ENCODE measurements at regions not wholly inside any gene's neighbourhood (a gene's known extent, or its start where the extent isn't known, plus 50 kb on each side); places are given as distances from the start of the nearest gene placed in this dataset.

DNA sequence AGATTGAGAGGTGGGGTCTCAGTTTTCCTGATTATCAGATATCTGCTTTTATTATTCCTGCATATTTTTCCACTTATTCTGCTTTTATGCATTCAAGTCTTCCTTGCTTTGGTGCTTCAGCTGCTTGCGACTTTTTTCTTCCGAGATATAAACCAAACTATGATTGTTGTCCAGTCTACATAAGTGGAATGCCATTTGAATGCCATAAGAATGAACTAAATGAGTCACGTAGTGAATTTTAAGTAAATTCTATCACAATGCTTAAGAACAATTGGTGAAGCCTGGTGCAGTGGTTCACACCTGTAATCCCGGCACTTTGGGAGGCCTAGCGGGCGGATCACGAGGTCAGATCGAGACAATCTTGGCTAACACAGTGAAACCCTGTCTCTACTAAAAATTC, 189.1 kb downstream of the PCDH18 start:
- FAIRE-seq, result no peak
- no peak for DNase-seq (ENCODE audit: low spot score in 2 of 2)

GRCh38 chr4:137333031-137333430, 199.3 kb downstream of the PCDH18 start:
- FAIRE-seq (no peak), DNase-seq (ENCODE audit: low spot score in 2 of 2) (no peak)

DNA sequence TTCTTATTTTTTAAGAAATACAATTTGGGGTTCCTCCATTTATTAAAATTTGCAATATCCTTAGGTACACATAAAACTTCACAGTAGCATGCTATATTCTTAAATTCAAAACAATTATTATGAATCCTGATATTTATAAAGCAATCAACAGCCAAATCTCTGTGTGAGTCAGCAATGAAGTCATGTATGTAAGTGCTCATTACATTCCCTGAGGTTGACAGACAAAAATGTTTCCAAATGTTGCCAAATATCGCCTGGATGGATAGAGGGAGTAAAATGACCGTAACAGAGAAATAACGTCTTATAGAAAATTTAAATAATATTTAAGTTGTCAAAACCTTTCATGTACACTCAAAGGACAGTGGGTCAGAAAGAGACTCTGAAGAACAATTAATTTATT, 220.0 kb downstream of the PCDH18 start:
- no peak for FAIRE-seq
- no peak for DNase-seq (ENCODE audit: low spot score in 2 of 2)

- FAIRE-seq (no peak), DNase-seq (ENCODE audit: low spot score in 2 of 2) (no peak)
These were observed 221.5 kb downstream of the PCDH18 start for GRCh38 chr4:137310593-137311490.

DNA sequence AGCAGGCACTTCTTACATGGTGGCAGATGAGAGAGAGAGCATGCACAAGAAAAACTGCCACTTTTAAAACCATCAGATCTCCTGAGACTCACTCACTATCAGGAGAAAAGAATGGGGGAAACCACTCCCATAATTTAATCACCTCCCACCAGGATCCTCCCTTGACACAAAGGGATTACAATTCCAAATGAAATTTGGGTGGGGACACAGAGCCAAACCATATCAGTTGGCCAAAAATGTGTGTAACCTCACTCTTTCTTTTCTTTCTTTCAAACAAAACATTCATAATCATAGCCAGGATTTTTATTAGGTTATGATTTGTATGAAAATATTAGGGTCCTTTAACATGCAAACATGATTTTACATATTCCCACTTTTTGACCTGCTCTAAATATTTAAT, 222.1 kb downstream of the PCDH18 start:
- FAIRE-seq, result no peak
- DNase-seq (ENCODE audit: low spot score in 2 of 2), result no peak

DNA sequence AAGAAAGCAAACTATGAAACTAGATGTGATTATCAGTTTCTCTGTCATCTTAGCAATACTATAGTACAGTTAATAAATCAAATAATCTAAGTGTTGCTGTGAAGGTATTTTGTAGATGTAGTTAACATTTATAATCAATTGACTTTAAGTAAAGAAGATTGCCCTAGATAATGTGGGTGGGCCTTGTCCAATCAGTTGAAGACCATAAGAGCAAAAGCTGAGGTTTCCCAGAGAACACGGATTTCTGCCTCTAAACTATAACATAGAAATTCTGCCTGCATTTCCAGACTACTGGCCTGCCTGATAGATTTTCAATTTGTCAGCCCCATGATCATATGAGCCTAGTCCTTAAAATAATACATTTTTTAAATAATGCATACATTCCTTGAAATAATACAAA, 222.9 kb downstream of the PCDH18 start:
- DNase-seq (ENCODE audit: low spot score in 2 of 2) (no peak), FAIRE-seq (no peak)

GRCh38 chr4:137307806-137308205, 224.5 kb downstream of the PCDH18 start:
- DNase-seq (ENCODE audit: low spot score in 2 of 2) (no peak), FAIRE-seq (no peak)

- FAIRE-seq (no peak), DNase-seq (ENCODE audit: low spot score in 2 of 2) (no peak)
These were observed 231.5 kb downstream of the PCDH18 start for GRCh38 chr4:137300776-137301175.

- FAIRE-seq, result no peak
- no peak for DNase-seq (ENCODE audit: low spot score in 2 of 2)
These were observed 233.0 kb downstream of the PCDH18 start for GRCh38 chr4:137299281-137299680.

GRCh38 chr4:137293281-137293680, 239.0 kb downstream of the PCDH18 start:
- DNase-seq (ENCODE audit: low spot score in 2 of 2) (no peak), FAIRE-seq (no peak)

DNA sequence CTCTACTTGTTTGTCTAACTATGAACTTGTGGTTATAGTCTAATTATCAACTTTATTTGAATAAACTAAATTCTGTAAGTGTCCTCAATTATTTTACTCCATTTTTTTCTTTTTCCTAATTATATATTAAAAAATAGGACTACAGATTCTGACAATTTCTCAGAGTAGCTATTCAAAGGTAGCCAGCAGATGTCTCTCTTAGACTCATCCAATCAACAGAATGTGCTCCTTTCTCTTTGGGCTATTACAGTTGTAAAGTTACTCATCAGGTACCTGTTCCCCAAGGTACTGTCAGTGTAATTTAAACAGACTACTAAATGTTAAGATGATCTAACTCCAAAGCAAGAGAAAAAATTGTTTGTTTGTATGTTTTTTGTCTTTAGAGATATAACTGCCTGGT, 248.6 kb downstream of the PCDH18 start:
- no peak for DNase-seq (ENCODE audit: low spot score in 2 of 2)
- no peak for FAIRE-seq

- no peak for FAIRE-seq
These were observed 253.9 kb downstream of the PCDH18 start for GRCh38 chr4:137278431-137278830.

DNA sequence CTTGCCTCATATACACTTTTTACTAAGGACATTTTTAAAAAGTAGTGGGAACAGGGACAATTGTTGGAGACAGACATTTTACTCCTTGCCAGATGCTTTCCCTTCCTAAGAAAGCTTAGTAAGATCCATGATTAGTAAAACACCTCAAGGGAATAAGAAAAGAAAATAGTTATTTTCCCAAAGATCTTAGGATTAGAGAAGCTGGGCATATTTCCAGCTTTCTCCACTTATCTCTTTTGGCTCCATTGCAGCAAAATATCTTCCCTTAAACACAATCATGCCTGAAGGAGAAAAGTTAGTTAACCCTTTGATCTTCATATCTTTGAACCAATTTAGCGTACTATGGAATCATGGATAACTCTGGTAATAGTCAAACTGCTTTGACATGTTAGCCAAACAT, 257.9 kb downstream of the PCDH18 start:
- no peak for FAIRE-seq
- no peak for DNase-seq (ENCODE audit: low spot score in 2 of 2)

More at GRCh38 chr4:137278431-137278830, 253.9 kb downstream of the PCDH18 start:
- no peak for DNase-seq (ENCODE audit: low spot score in 2 of 2)

- no peak for DNase-seq (ENCODE audit: low spot score in 2 of 2)
- no peak for FAIRE-seq
These were observed 265.3 kb downstream of the PCDH18 start for GRCh38 chr4:137267024-137267423.

DNA sequence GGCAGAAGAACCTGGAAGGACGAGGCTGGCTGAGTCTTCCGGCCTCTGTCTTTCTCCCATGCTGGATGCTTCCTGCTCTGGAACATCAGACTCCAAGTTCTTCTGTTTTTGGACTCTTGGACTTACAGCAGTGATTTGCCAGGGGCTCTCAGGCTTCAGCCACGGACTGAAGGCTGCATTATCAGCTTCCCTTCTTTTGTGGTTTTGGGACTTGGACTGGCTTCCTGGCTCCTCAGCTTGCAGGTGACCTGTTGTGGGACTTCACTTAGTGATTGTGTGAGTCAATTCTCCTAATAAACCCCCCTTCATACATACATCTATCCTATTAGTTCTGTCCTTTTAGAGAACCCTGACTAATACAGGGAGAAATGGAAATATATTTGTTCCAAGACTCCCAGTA, 265.8 kb downstream of the PCDH18 start:
- DNase-seq (ENCODE audit: low spot score in 2 of 2) (no peak), FAIRE-seq (no peak)

DNA sequence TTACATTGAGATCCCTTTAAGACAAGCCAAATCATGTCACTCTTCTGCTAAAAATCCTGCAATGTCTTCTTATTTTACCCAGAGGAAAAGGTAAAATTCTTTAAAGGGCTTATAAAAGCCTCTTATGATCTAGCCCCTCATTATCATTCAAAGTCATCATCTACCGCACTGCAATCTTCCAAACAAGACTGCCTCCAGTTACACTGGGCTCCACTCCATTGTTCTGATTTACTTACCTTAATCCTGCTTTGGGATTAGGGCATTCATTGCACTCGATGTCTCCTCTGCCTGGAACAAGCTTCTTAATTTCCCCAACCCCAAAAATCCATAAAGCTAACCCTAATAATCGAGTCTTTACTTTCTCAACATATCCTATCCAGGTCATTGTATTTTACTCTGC, 269.1 kb downstream of the PCDH18 start:
- DNase-seq (ENCODE audit: low spot score in 2 of 2) (no peak), FAIRE-seq (no peak)

GRCh38 chr4:137253949-137254348, 278.3 kb downstream of the PCDH18 start:
- DNase-seq (ENCODE audit: low spot score in 2 of 2) (no peak), FAIRE-seq (no peak)

GRCh38 chr4:137249112-137249511, 283.2 kb downstream of the PCDH18 start:
- FAIRE-seq (no peak), DNase-seq (ENCODE audit: low spot score in 2 of 2) (no peak)

DNA sequence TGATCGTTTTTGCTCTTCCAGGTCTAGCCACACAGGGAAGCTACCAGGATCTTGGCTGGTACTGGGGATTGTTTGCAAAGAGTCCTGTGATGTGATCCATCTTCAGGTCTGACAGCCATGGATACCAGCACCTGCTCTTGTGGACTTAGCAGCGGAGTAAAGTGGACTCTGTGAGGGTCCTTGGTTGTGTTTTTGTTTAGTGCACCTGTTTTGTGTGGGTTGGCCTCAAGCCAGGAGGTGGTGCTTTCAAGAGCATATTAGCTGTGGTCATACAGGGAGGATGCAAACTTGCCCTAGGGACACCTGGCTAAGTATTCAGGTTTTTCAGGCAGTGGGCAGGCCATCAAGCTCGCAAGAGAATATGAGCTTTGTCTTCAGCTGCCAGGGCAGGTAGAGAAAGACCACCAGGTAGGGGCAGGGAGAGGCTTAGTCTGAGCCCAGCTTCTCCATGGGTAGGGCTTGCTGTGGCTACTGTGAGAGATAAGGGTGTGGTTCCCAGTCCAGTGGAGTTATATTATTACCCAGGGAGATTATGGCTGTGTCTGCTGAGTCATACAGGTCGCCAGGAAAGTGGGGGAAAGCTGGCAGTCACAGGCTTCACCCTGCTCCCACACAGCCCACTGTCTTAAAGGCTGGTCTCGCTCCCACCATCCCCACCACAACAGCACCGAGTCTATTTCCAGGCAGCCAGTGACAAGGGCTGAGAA, 293.7 kb downstream of the PCDH18 start:
- no peak for FAIRE-seq
- no peak for DNase-seq (ENCODE audit: low spot score in 2 of 2)

GRCh38 chr4:137226900-137227299, 305.4 kb downstream of the PCDH18 start:
- DNase-seq (ENCODE audit: low spot score in 2 of 2) (no peak), FAIRE-seq (no peak)

DNA sequence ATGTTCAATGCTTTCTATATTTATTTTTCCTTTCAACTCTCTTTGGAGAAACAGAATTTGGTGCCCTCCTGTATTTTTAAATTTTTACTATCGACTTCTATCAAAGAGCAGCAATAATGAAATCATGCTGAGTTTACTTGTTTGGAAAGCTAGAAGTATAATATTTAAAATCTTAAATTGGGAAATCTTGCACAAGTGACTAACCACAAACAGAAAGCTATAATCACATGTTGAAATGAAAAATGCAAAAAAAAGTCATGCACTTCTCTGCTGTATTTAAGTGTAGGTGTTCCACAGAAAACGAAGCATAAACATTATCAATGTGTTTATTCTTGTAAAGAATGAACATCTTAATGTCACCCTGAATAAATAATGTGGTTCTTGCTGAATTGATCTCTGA, 306.1 kb downstream of the PCDH18 start:
- no peak for FAIRE-seq

More for the DNA sequence above, 306.1 kb downstream of the PCDH18 start:
- no peak for DNase-seq (ENCODE audit: low spot score in 2 of 2)
